ENCODE measurements at regions not wholly inside any gene's neighbourhood (a gene's known extent, or its start where the extent isn't known, plus 50 kb on each side); places are given as distances from the start of the nearest gene placed in this dataset.

DNA sequence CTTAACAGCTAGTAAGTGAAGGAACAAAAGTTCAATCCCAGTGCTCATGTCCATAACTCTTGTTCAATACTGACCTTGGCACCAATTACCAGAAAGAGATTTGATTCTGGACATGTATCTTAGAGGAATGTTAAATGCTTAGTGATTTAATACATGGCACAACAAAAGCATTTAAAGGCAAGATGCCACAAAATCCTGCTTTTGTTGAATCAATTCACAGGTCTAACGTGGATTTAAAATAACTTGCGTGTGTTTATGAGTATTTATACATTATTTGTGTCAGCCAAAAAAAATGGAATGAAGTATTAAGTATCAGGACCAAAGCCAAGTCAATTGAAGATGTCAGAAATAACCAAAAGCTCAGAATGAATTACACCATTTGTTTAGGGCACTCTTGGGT lies 85.4 kb upstream of the GIMD1 start:
- WGBS, 4 donors: 66 to 69% (median 67%) methylated on average over 2 of the region's 2 CpGs
- ATAC-seq (no peak), DNase-seq (no peak)
- H3K4me1 ChIP-seq: no peaks in the 10 kb centered on the region
- TF ChIP-seq CTCF (IDR thresholded peaks at IDR 0.05): no peak
- TF ChIP-seq POLR2A (IDR thresholded peaks at IDR 0.05): no peak
- no peaks in the 10 kb centered on the region for H3K36me3 ChIP-seq
- H3K4me3 ChIP-seq: no peak overlapping the region
- no peak overlapping the region for H3K27ac ChIP-seq
- intact Hi-C loops (cut with DNase I): no loop called here
- no peaks in the 10 kb centered on the region for H3K9me3 ChIP-seq
- H3K27me3 ChIP-seq: no peaks in the 10 kb centered on the region

DNA sequence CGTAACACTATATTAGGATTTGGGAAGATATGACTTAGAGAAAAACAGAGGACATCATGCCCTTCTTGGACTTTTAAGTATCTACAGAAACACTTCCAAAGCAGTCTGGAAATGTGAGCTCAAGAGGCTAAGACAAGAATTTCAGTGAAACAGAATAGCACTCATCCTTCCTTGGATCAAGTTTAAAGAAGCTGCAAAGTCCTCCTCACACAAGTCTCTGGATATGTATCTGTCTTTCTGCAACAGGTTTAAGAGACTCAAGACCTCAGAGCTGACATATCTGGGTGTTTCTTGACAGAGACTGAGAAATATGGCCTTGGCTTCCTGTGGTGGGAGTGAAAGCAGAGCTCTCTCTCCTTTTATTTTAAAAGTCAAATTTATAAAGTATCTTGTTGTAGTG lies 82.5 kb upstream of the GIMD1 start:
- Histone ChIP-seq H3K4me1 (no peaks in the 10 kb centered on the region), H3K27ac (no peak overlapping the region), H3K27me3 (no peaks in the 10 kb centered on the region), H3K9me3 (no peaks in the 10 kb centered on the region), H3K4me3 (no peak overlapping the region), H3K36me3 (no peaks in the 10 kb centered on the region)
- 86 to 93% (median 88%) methylated on average over 1 of the region's 1 CpG for WGBS, 4 donors
- ATAC-seq (no peak), DNase-seq (no peak)
- intact Hi-C loops (cut with DNase I): no loop called here
- no peak for TF ChIP-seq CTCF (IDR thresholded peaks at IDR 0.05)
- no peak for TF ChIP-seq POLR2A (IDR thresholded peaks at IDR 0.05)

- ATAC-seq (no peak), DNase-seq (no peak)
- 56 to 74% (median 71%) methylated on average over 3 of the region's 3 CpGs for WGBS, 4 donors
- no peak overlapping the region for H3K27ac ChIP-seq
- no peaks in the 10 kb centered on the region for H3K27me3 ChIP-seq
- H3K4me3 ChIP-seq: no peak overlapping the region
- TF ChIP-seq CTCF (IDR thresholded peaks at IDR 0.05): no peak
- TF ChIP-seq POLR2A (IDR thresholded peaks at IDR 0.05): no peak
- no peaks in the 10 kb centered on the region for H3K36me3 ChIP-seq
- no peaks in the 10 kb centered on the region for H3K4me1 ChIP-seq
- intact Hi-C loops (cut with DNase I): no loop called here
- no peaks in the 10 kb centered on the region for H3K9me3 ChIP-seq
Measured at GRCh38 chr4:106450249-106450648, 81.7 kb upstream of the GIMD1 start.

GRCh38 chr4:106444557-106444956 lies 76.0 kb upstream of the GIMD1 start:
- Histone ChIP-seq H3K4me3 (no peak overlapping the region), H3K9me3 (no peaks in the 10 kb centered on the region), H3K36me3 (no peaks in the 10 kb centered on the region), H3K4me1 (no peaks in the 10 kb centered on the region), H3K27me3 (no peaks in the 10 kb centered on the region), H3K27ac (no peak overlapping the region)
- intact Hi-C loops (cut with DNase I): no loop called here
- WGBS, 4 donors: 60 to 89% (median 87%) methylated on average over 2 of the region's 2 CpGs
- TF ChIP-seq CTCF (IDR thresholded peaks at IDR 0.05) (no peak), POLR2A (IDR thresholded peaks at IDR 0.05) (no peak)
- no peak for ATAC-seq
- no peak for DNase-seq
